ENCODE measurements at regions not wholly inside any gene's neighbourhood (a gene's known extent, or its start where the extent isn't known, plus 50 kb on each side); places are given as distances from the start of the nearest gene placed in this dataset.
"Not testable (repeated sequence)": the region's sequence is repeated elsewhere in the genome, so short reads cannot be mapped to it uniquely, and the experiment has no call there.

DNA sequence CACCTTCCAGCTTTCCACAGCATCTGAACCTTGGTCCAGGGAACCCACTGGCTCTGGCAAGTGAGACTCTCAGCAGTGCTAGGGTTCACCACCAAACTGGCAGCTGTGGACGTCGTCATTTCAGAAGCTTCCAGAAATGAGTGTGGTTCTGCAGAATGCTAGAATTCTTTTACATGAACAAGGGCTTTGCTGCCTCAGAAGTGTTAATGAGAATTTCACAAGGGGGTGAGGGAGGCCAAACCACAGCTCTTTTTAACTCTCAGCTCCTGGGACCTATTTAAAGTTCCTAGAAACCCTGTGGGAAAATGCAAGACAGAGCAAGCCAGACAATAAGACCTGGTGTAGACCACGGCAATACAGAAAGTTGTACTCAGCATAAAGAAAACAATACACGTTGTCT is 129.3 kb upstream of the BET1 start:
- H3K4me3 Mint-ChIP-seq = no peak overlapping the region
- H3K4me1 Mint-ChIP-seq (ENCODE audit: low read depth) = no peaks in the 10 kb centered on the region
- peaks cover 12% of the 10 kb centered on the region for H3K27me3 Mint-ChIP-seq
- no peak overlapping the region for H3K27ac Mint-ChIP-seq
- no peaks in the 10 kb centered on the region for H3K36me3 Mint-ChIP-seq
- no peaks in the 10 kb centered on the region for H3K9me3 Mint-ChIP-seq (ENCODE audit: low read depth)

DNA sequence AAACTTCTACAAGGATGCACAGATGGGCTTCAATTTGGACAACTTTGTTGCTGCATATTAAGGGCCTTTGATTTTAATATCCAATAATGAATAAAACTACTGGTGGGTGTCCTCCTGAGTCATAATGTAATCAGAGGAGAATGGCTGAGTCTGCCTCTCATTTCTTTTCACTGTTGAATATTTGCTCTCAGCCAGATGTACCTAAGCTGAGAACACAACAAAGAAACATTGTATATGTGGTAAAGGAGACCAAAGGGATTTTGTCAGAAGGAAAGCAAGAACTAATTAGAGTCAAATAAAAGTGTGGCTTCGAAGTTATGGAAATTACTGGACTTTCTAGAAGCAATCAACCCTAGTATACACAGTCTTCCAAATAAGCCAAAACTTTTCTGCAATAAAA is 131.0 kb upstream of the BET1 start:
- H3K27me3 Mint-ChIP-seq = peaks cover 11% of the 10 kb centered on the region
- H3K36me3 Mint-ChIP-seq = no peaks in the 10 kb centered on the region
- no peaks in the 10 kb centered on the region for H3K9me3 Mint-ChIP-seq (ENCODE audit: low read depth)
- no peaks in the 10 kb centered on the region for H3K4me1 Mint-ChIP-seq (ENCODE audit: low read depth)
- H3K27ac Mint-ChIP-seq = no peak overlapping the region
- no peak overlapping the region for H3K4me3 Mint-ChIP-seq

DNA sequence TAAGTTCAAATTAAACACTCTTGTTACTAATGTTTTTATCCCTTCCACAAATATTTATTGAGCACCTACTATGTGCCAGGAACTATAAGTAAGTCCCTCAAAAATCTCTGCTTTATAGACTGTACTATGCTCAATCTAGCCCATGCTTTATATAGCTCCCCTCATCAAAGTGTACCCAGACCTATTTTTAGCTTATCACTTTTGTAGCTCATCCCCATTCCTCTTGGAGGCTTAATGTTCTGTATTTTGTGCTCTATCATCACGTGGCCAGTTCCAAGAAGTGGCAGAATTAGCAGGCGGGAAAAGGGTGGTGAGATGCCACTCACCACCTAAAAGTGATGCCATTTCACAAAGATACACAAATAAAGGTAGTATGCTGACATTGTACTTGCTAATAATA is 138.1 kb upstream of the BET1 start:
- H3K4me3 Mint-ChIP-seq = no peak overlapping the region
- H3K9me3 Mint-ChIP-seq (ENCODE audit: low read depth) = no peaks in the 10 kb centered on the region
- H3K36me3 Mint-ChIP-seq = no peaks in the 10 kb centered on the region
- peaks cover 9% of the 10 kb centered on the region for H3K27me3 Mint-ChIP-seq
- H3K27ac Mint-ChIP-seq = no peak overlapping the region
- no peaks in the 10 kb centered on the region for H3K4me1 Mint-ChIP-seq (ENCODE audit: low read depth)

DNA sequence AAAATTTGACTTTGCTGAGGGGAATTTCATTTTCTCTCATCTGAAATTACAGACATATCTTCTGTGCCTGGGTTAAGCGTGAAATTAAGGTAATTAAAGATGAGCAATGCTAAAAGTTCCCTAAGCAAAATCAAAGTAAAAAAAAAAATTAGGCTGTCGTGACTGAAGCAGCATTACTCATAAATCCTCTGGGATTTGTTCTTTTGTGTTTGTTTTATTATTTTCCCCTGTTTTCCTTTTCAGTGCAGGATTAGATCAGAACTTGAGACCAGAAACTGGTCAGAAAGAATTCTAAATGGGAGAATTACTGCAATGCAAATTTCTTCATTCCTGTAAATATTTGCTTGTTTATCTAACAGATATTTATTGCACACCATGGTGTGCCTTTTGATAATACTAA is 141.4 kb upstream of the BET1 start:
- Mint-ChIP-seq H3K9me3 (ENCODE audit: low read depth) (no peaks in the 10 kb centered on the region), H3K27ac (no peak overlapping the region), H3K36me3 (no peaks in the 10 kb centered on the region), H3K4me3 (no peak overlapping the region), H3K4me1 (ENCODE audit: low read depth) (no peaks in the 10 kb centered on the region), H3K27me3 (peaks cover 2% of the 10 kb centered on the region)

DNA sequence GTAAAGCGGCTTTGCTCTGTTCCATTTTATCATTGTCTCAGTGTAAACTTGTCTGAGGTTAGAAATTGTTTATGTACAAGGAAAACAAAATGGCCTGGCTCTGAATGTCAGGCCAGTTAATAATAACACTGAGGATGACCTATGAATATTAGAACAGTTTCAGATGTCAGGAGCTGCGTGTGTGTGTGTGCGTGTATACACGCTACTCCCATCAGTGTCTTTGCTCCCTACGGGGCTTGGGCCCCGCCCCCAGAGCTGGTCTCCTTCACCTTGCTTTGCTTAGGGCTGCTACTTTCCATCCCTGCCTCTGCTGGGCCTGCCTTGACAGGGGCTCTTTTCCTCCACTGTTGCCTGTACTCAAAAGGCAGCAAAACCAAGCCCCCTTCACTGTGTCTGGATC is 142.3 kb upstream of the BET1 start:
- no peaks in the 10 kb centered on the region for H3K9me3 Mint-ChIP-seq (ENCODE audit: low read depth)
- no peak overlapping the region for H3K27ac Mint-ChIP-seq
- no peaks in the 10 kb centered on the region for H3K36me3 Mint-ChIP-seq
- no peaks in the 10 kb centered on the region for H3K4me1 Mint-ChIP-seq (ENCODE audit: low read depth)
- H3K4me3 Mint-ChIP-seq = no peak overlapping the region
- H3K27me3 Mint-ChIP-seq = peaks cover 2% of the 10 kb centered on the region

DNA sequence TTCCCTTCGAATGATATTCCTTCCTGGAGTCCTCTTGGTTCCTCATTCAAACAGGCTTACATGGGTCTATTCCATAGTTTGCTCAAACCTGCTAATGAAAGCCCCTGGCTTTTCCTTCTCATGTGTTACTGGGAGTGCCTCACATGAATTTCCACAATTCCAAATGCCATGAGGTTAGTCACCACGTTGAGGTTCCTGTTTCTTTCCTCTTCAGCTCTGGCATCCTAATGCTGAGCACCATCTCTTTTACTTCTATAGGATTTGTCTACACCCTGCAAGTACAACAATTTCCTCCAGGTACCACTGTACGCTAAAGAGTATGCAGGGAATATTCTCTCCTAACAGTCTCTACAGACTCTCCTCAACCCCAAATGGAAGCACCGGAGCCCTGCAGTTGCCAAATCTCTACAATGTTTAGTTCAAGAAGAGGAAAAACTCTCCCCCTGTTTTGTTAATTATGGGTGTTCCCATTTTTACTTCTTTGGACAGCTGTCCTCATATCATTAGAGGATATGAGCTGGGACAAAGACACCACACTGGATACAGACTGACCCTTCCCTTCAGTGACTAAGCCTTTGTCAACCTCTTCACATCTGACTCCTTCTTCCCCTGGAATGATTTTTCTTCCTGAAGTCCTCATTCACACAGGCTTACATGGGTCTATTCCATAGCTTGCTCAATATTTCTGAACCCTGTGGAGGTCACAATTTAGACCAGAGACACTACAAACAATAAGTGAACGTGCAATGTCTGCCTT is 145.8 kb upstream of the BET1 start:
- Mint-ChIP-seq H3K4me3 (no peak overlapping the region), H3K36me3 (no peaks in the 10 kb centered on the region), H3K4me1 (ENCODE audit: low read depth) (no peaks in the 10 kb centered on the region), H3K27ac (no peak overlapping the region), H3K9me3 (ENCODE audit: low read depth) (no peaks in the 10 kb centered on the region), H3K27me3 (peaks cover 2% of the 10 kb centered on the region)

DNA sequence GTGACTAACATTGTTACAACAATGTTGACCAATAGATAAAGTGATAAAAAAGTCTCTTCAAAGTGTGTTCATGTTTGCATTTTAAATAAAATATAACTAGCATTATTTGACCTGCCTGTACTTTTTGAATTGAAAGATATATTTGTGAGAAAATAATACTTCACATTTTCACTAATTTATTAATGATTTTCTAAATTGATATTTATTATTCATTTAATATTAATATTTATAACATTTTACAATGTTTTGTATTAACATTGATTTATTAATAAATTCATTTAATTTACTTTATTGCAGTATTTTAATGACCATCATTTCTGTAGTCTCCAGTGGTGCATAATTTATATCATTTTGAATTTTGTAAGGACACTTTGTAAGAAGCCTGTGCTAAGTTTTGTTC is 150.0 kb upstream of the BET1 start:
- Mint-ChIP-seq H3K4me3 (no peak overlapping the region), H3K4me1 (ENCODE audit: low read depth) (no peaks in the 10 kb centered on the region), H3K36me3 (no peaks in the 10 kb centered on the region), H3K27ac (no peak overlapping the region), H3K27me3 (peaks cover 2% of the 10 kb centered on the region), H3K9me3 (ENCODE audit: low read depth) (no peaks in the 10 kb centered on the region)

DNA sequence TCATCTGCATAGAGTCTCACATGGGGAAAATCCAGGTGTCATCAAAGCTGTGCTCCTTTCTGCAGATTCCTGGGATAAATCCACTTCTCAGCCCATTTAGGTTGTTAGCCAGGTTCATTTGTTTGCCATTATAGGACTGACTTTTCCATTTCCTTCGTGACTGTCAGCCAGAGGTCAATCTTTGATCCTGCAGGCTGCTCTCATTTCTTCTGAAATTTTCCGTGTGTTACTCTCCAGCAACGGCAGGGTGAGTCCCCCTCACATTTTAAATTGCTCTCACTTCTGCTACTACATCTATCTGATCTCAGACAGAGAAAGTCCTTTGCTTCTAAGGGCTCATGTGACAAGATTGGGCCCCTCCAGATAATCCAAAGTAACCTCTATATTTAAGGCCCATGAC is 150.7 kb upstream of the BET1 start:
- Mint-ChIP-seq H3K9me3 (ENCODE audit: low read depth) (no peaks in the 10 kb centered on the region), H3K4me3 (no peak overlapping the region), H3K36me3 (no peaks in the 10 kb centered on the region), H3K27me3 (no peaks in the 10 kb centered on the region), H3K4me1 (ENCODE audit: low read depth) (no peaks in the 10 kb centered on the region), H3K27ac (no peak overlapping the region)

DNA sequence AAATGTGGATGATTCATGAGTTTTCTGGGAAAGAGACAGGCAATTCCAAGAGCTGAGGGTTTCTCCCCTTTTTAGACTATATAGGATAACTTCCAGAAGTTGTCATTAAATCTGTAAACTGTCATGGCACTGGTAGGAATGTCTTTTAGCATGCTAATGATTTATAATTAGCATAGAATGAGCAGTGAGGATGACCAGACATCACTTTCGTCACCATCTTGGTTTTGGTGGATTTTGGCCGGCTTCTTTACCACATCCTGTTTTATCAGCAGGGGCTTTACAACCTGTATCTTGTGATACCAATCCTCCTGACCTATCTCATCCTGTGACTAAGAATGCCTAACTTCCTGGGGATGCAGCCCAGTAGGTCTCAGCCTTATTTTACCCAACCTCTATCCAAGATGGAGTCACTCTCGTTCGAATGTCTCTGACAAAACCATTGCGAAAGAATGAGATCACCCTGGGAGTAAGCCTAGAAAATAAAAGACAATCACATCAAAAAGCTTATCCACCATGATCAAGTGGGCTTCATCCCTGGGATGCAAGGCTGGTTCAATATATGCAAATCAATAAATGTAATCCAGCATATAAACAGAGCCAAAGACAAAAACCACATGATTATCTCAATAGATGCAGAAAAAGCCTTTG is 153.6 kb upstream of the BET1 start:
- H3K27ac Mint-ChIP-seq; H3K4me3 Mint-ChIP-seq; H3K4me1 Mint-ChIP-seq (ENCODE audit: low read depth); H3K9me3 Mint-ChIP-seq (ENCODE audit: low read depth); H3K36me3 Mint-ChIP-seq; H3K27me3 Mint-ChIP-seq: not testable (repeated sequence)

DNA sequence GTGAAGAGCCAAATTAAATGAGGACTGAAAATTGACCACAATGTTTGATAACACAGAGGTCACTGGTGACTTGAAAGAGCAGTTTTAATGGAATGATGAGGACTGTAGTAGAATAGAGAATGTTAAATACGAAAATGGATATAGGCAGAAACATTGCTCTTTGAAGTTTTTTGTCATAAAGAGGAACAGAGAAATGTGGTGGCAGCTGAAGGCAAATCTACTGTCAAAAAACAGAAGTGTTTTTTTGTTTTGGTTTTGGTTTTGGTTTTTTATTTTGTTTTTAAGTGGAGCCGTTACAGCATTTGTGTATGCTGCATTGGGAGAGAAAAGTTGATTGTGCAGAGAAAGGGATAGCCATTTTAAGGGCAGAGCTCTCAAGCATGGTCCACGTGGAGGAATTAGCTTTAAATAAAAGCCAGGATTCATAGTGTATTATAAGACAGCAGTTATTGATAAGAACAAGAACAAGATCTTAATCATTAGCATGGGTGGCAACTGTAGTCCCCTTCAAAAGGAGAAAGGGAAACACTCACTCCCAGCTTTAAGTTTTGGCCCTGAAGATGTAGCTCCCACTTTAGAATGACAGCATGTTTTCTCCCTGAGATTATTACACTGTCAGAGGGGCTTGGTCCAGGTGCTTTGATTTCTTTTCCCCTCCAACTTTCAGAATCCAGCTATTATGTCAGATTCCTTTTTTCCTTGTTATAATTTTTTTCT is 156.7 kb upstream of the BET1 start:
- H3K27me3 Mint-ChIP-seq = no peaks in the 10 kb centered on the region
- H3K4me1 Mint-ChIP-seq (ENCODE audit: low read depth) = peaks cover 7% of the 10 kb centered on the region
- H3K9me3 Mint-ChIP-seq (ENCODE audit: low read depth) = peaks cover 7% of the 10 kb centered on the region
- no peak overlapping the region for H3K27ac Mint-ChIP-seq
- H3K4me3 Mint-ChIP-seq = no peak overlapping the region
- no peaks in the 10 kb centered on the region for H3K36me3 Mint-ChIP-seq

DNA sequence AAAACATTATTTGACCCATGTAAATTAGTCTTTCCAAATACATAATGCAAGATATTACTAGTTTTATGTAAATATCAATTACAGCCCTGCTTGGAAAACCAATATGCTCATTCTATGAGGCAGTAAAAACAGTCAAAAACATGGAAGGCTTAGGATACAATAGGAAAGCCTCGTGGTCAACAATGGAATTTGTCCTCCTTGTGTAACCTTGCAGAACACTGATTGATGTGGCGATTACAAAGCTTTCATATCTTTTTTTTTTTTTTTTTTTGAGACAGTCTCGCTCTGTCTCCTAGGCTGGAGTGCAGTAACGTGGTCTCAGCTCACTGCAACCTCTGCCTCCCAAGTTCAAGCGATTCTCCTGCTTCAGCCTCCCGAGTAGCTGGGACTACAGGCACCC is 157.3 kb upstream of the BET1 start:
- no peaks in the 10 kb centered on the region for H3K27me3 Mint-ChIP-seq
- no peak overlapping the region for H3K27ac Mint-ChIP-seq
- peaks cover 7% of the 10 kb centered on the region for H3K4me1 Mint-ChIP-seq (ENCODE audit: low read depth)
- peaks cover 12% of the 10 kb centered on the region for H3K9me3 Mint-ChIP-seq (ENCODE audit: low read depth)
- no peak overlapping the region for H3K4me3 Mint-ChIP-seq
- H3K36me3 Mint-ChIP-seq = no peaks in the 10 kb centered on the region

DNA sequence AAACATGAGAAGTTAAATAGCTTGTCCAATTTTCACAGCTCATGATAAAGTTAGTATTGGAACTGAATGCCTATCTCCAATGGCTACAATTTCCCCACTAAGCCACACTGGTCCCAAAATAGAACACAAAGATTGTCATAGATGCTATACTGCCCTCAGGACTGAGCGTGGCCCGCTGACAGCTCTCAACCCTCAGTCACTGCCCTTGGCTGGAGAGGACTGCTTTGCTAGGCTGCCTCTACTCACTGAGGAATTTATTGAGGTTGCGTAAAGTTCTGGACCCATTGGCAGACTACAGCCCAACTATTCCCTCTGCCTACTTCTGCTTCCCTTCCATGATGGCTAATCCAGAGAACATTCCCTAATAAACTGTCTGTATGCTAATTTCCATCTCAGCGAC is 165.5 kb upstream of the BET1 start:
- Mint-ChIP-seq H3K9me3 (ENCODE audit: low read depth) (peaks cover 12% of the 10 kb centered on the region), H3K36me3 (no peaks in the 10 kb centered on the region)

DNA sequence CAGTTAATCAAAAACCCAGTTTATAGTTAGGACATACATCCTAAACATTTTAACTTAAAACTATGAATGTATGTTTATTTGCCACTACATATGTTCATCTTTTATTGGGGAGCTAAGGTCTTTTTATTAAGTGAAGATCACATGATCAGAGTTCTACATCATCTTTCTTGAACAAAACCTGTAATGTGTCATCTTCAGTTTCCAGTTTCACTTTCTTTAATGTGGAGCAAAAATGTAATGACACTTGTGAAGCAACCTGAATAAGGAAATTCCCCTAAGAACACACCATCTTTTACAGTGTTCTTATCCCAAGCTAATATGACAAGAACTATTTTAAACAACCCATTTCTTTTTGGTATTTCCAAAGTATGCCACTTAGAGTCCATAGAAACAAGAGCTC is 166.7 kb upstream of the BET1 start:
- H3K27ac Mint-ChIP-seq = no peak overlapping the region
- H3K4me3 Mint-ChIP-seq = no peak overlapping the region
- H3K36me3 Mint-ChIP-seq = no peaks in the 10 kb centered on the region
- H3K4me1 Mint-ChIP-seq (ENCODE audit: low read depth) = peaks cover 5% of the 10 kb centered on the region
- peaks cover 5% of the 10 kb centered on the region for H3K9me3 Mint-ChIP-seq (ENCODE audit: low read depth)
- H3K27me3 Mint-ChIP-seq = no peaks in the 10 kb centered on the region

More for the DNA sequence above, 165.5 kb upstream of the BET1 start:
- Mint-ChIP-seq H3K4me1 (ENCODE audit: low read depth) (peaks cover 5% of the 10 kb centered on the region), H3K4me3 (no peak overlapping the region), H3K27ac (no peak overlapping the region), H3K27me3 (no peaks in the 10 kb centered on the region)

DNA sequence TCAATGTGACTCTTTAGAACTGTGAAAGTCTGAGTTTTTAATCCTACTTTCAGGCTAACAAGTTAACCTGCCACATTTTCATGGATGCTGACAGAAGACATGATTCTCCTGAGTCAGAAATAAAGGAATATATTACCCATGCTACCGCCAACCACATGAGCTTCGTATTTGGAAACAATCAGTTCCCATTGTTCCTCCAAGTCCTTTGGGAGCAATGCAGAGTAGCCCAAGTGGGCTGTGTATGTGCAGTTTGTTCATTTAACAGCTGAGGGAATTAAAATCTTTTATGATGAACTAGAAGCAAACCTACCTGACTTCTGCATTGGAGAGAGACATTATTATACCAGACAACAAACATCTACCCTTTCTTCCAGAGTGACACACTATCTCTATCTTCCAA is 169.3 kb upstream of the BET1 start:
- no peaks in the 10 kb centered on the region for H3K36me3 Mint-ChIP-seq
- no peak overlapping the region for H3K27ac Mint-ChIP-seq
- H3K27me3 Mint-ChIP-seq = peaks cover 1% of the 10 kb centered on the region
- H3K9me3 Mint-ChIP-seq (ENCODE audit: low read depth) = no peaks in the 10 kb centered on the region
- peaks cover 5% of the 10 kb centered on the region for H3K4me1 Mint-ChIP-seq (ENCODE audit: low read depth)
- no peak overlapping the region for H3K4me3 Mint-ChIP-seq

DNA sequence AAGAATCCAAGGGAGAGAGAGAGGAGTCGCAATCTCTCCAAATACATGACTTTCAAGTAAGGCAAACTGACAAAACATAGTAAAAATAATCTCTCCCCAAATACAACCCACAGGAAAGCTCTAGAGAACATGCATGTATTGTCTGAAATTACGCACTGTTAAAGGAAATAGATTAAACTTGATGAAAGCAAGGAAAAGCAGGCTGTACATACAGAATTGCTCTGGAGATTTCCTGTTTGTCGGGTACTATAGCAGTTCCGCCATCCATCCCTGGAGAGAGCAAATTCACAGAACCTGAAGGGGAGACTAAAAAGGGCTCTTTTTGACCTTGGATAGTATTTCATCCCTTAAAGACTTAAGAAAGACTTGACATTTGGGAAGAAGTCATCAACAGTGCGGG is 170.2 kb upstream of the BET1 start:
- Mint-ChIP-seq H3K4me1 (ENCODE audit: low read depth) (peaks cover 5% of the 10 kb centered on the region), H3K9me3 (ENCODE audit: low read depth) (no peaks in the 10 kb centered on the region), H3K36me3 (no peaks in the 10 kb centered on the region), H3K27ac (no peak overlapping the region), H3K27me3 (peaks cover 1% of the 10 kb centered on the region), H3K4me3 (no peak overlapping the region)

All from activated naive CD8-positive, alpha-beta T cell (primary cell).